GM23338 (cell line): ENCODE measurements at regions not wholly inside any gene's neighbourhood (a gene's known extent, or its start where the extent isn't known, plus 50 kb on each side); places are given as distances from the start of the nearest gene placed in this dataset.

Source experiments
- CREB1 ChIP-seq: fragments of 250-450 bp; sonication (Bioruptor Pico); IDR thresholded peaks from 2 replicates; pipeline ENCODE4 v1.5.0; 2020; ENCODE audit warnings: low read depth, mild to moderate bottlenecking, moderate library complexity
- CTCF ChIP-seq, 2 experiments: fragments of 200-600 bp in 1 of 2; sonication (generic) in 1 of 2; conservative IDR thresholded peaks; 2 replicates each; pipeline versions ENCODE4 v1.5.1 to v1.6.1; 2016 to 2017; ENCODE audit warnings: antibody characterized with exemption in 2 of 2, low read depth in 2 of 2, mild to moderate bottlenecking in 2 of 2, moderate library complexity in 1 of 2
- ETS1 ChIP-seq: IDR thresholded peaks from 2 replicates; pipeline ENCODE4 v1.6.1; 2016; ENCODE audit warnings: antibody characterized with exemption
- EZH2 ChIP-seq: fragments of 200-600 bp; sonication (generic); IDR thresholded peaks from one replicate; pipeline ENCODE4 v1.8.0; 2017; ENCODE audit warnings: antibody characterized with exemption, mild to moderate bottlenecking, low read depth; ENCODE audit not compliant: unreplicated experiment
- EZH2phosphoT487 ChIP-seq: fragments of 200-600 bp; sonication (generic); IDR thresholded peaks from one replicate; pipeline ENCODE4 v1.8.1; 2018; ENCODE audit warnings: antibody characterized with exemption; ENCODE audit not compliant: unreplicated experiment
- JUNB ChIP-seq: IDR thresholded peaks from one replicate; pipeline ENCODE4 v1.6.1; 2016; ENCODE audit warnings: antibody characterized with exemption; ENCODE audit not compliant: unreplicated experiment
- NANOG ChIP-seq: IDR thresholded peaks from 2 replicates; pipeline ENCODE4 v1.6.1; 2016; ENCODE audit warnings: antibody characterized with exemption, borderline replicate concordance
- POLR2AphosphoS5 ChIP-seq: IDR thresholded peaks from 2 replicates; pipeline ENCODE4 v1.6.1; 2016; ENCODE audit warnings: antibody characterized with exemption, low read depth
- REST ChIP-seq: IDR thresholded peaks from one replicate; pipeline ENCODE4 v1.6.1; 2018; ENCODE audit warnings: antibody characterized with exemption; ENCODE audit not compliant: unreplicated experiment
- STAT1 ChIP-seq: IDR thresholded peaks from one replicate; pipeline ENCODE4 v1.6.1; 2016; ENCODE audit warnings: antibody characterized with exemption; ENCODE audit not compliant: unreplicated experiment
- ZNF114 ChIP-seq: fragments of 250-450 bp; sonication (Bioruptor Pico); IDR thresholded peaks from 2 replicates; pipeline ENCODE4 v1.5.0; 2020; ENCODE audit warnings: mild to moderate bottlenecking, moderate library complexity
- ZNF331 ChIP-seq: fragments of 250-450 bp; sonication (Bioruptor Pico); IDR thresholded peaks from 2 replicates; pipeline ENCODE4 v1.5.0; 2020; ENCODE audit warnings: low read depth, mild to moderate bottlenecking, moderate library complexity

DNA sequence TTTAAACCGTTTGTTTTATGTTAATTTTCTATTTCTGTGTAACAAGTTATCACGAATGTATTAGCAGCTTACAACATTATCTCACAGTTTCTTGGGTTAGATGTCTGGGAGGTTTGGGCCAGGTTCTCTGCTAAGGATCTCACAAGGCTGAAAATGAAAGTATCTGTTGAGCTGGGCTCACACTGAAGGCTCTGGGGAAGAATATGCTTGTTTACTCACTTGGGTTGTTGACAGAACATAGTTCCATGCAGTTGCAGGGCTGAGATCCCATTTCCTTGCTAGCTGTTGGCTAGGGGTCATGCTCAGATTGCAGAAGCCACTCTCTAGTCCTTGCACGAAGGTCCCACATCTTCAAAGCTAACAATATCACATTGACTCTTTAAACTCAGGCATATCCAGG is 266.6 kb upstream of the GNAI1 start:
- no peak for TF ChIP-seq CTCF (conservative IDR thresholded peaks at IDR 0.05; ENCODE audit: low read depth in 2 of 2)
- no peak for TF ChIP-seq POLR2AphosphoS5
- no peak for TF ChIP-seq EZH2
- TF ChIP-seq EZH2phosphoT487, result no peak
- TF ChIP-seq ZNF331, result no peak
- TF ChIP-seq JUNB, result no peak
- TF ChIP-seq ZNF114 (CRISPR knock-in tag), result no peak
- TF ChIP-seq ETS1, result no peak
- TF ChIP-seq REST, result no peak
- no peak for TF ChIP-seq CREB1
- TF ChIP-seq NANOG, result no peak
- no peak for TF ChIP-seq STAT1
